ENCODE measurements at regions not wholly inside any gene's neighbourhood (a gene's known extent, or its start where the extent isn't known, plus 50 kb on each side); places are given as distances from the start of the nearest gene placed in this dataset.

GRCh38 chrX:42020225-42020624 lies 96.9 kb upstream of the CASK start:
- TF ChIP-seq RAD21 (IDR thresholded peaks at IDR 0.05; ENCODE audit: low read depth) (no peak), ZBTB7A (IDR thresholded peaks at IDR 0.05; ENCODE audit: low read depth) (no peak), TAF1 (IDR thresholded peaks at IDR 0.05; ENCODE audit: low read depth) (no peak), EP300 (IDR thresholded peaks at IDR 0.05; ENCODE audit: borderline replicate concordance) (no peak), FOXM1 (IDR thresholded peaks at IDR 0.05; ENCODE audit: borderline replicate concordance, low read depth) (no peak)
